GM19035 (cell line): ENCODE measurements at regions not wholly inside any gene's neighbourhood (a gene's known extent, or its start where the extent isn't known, plus 50 kb on each side); places are given as distances from the start of the nearest gene placed in this dataset.
"Not testable (repeated sequence)": the region's sequence is repeated elsewhere in the genome, so short reads cannot be mapped to it uniquely, and the experiment has no call there.

Experiments
- ATAC-seq: cut with Tn5 transposase; IDR thresholded peaks from one replicate; pipeline ENCODE4 v1.9.1; 2021; ENCODE audit not compliant: unreplicated experiment

GRCh38 chr6:140731741-140732140 lies 1357.3 kb upstream of the CITED2 start:
- no peak for ATAC-seq

GRCh38 chr6:140729521-140729920 lies 1355.1 kb upstream of the CITED2 start:
- no peak for ATAC-seq

GRCh38 chr6:140718021-140718420 lies 1343.6 kb upstream of the CITED2 start:
- no peak for ATAC-seq

- no peak for ATAC-seq
Measured at GRCh38 chr6:140713495-140713894, 1339.0 kb upstream of the CITED2 start.

GRCh38 chr6:140711019-140711613 lies 1336.7 kb upstream of the CITED2 start:
- ATAC-seq: no peak

GRCh38 chr6:140708441-140708840 lies 1334.0 kb upstream of the CITED2 start:
- no peak for ATAC-seq

- ATAC-seq: not testable (repeated sequence)
Measured at GRCh38 chr6:140704008-140704407, 1329.6 kb upstream of the CITED2 start.

- ATAC-seq: no peak
Measured at GRCh38 chr6:140697585-140697984, 1323.1 kb upstream of the CITED2 start.

GRCh38 chr6:140684776-140685550 lies 1310.5 kb upstream of the CITED2 start:
- ATAC-seq: no peak

- no peak for ATAC-seq
Measured at GRCh38 chr6:140677781-140678528, 1303.5 kb upstream of the CITED2 start.

GRCh38 chr6:140671926-140672325 lies 1297.5 kb upstream of the CITED2 start:
- ATAC-seq: no peak

GRCh38 chr6:140670021-140670420 lies 1295.6 kb upstream of the CITED2 start:
- ATAC-seq: no peak

- no peak for ATAC-seq
Measured at GRCh38 chr6:140669321-140669720, 1294.9 kb upstream of the CITED2 start.

GRCh38 chr6:140663772-140664171 lies 1289.3 kb upstream of the CITED2 start:
- ATAC-seq: no peak

- no peak for ATAC-seq
Measured at GRCh38 chr6:140663094-140663493, 1288.6 kb upstream of the CITED2 start.

- ATAC-seq: no peak
Measured at GRCh38 chr6:140661691-140662090, 1287.2 kb upstream of the CITED2 start.

GRCh38 chr6:140660295-140660694 lies 1285.8 kb upstream of the CITED2 start:
- no peak for ATAC-seq

GRCh38 chr6:140653972-140654371 lies 1279.5 kb upstream of the CITED2 start:
- ATAC-seq: no peak

GRCh38 chr6:140653506-140653905 lies 1279.1 kb upstream of the CITED2 start:
- no peak for ATAC-seq

- not testable (repeated sequence) for ATAC-seq
Measured at GRCh38 chr6:140649502-140649901, 1275.1 kb upstream of the CITED2 start.

- not testable (repeated sequence) for ATAC-seq
Measured at GRCh38 chr6:140647322-140647721, 1272.9 kb upstream of the CITED2 start.

- no peak for ATAC-seq
Measured at GRCh38 chr6:140644017-140644416, 1269.6 kb upstream of the CITED2 start.
